Keratinocyte (primary cell): ENCODE measurements at regions not wholly inside any gene's neighbourhood (a gene's known extent, or its start where the extent isn't known, plus 50 kb on each side); places are given as distances from the start of the nearest gene placed in this dataset.

Experiments
- DNase-seq: peaks from one replicate; pipeline ENCODE4 v3.0.0-alpha.2; 2011; ENCODE audit warnings: low read depth, missing footprints, low spot score
- FAIRE-seq: peaks from 2 replicates; lab custom pipeline; 2011; peaks lifted over from hg19 to GRCh38; lab: Jason Lieb, UNC
- H2AFZ ChIP-seq: 2 replicates; pipeline ENCODE4 v1.6.0; 2012; ENCODE audit warnings: low read length, control low read depth, inconsistent platforms; ENCODE audit not compliant: control insufficient read depth
- H3K27ac ChIP-seq: 2 replicates; pipeline ENCODE4 v1.5.1; 2011; ENCODE audit warnings: low read length; ENCODE audit not compliant: control insufficient read depth, insufficient read depth
- H3K27me3 ChIP-seq: 3 replicates; pipeline ENCODE4 v1.6.0; 2011; ENCODE audit warnings: low read length; ENCODE audit not compliant: control insufficient read depth, insufficient read depth; ENCODE audit errors: extremely low read depth
- H3K36me3 ChIP-seq, 2 experiments: 2 replicates in 1 of 2; 3 replicates in 1 of 2; pipeline ENCODE4 v1.5.1; 2011; ENCODE audit warnings: low read length in 2 of 2, mild to moderate bottlenecking in 1 of 2; ENCODE audit not compliant: control insufficient read depth in 2 of 2, insufficient read depth in 2 of 2; ENCODE audit errors: extremely low read depth in 1 of 2
- H3K4me1 ChIP-seq: 3 replicates; pipeline ENCODE4 v1.5.1; 2011; ENCODE audit warnings: low read length; ENCODE audit not compliant: control insufficient read depth, insufficient read depth; ENCODE audit errors: extremely low read depth
- H3K4me2 ChIP-seq: 3 replicates; pipeline ENCODE4 v1.6.0; 2011; ENCODE audit warnings: low read depth, low read length; ENCODE audit not compliant: control insufficient read depth, insufficient read depth; ENCODE audit errors: extremely low read depth
- H3K4me3 ChIP-seq, 3 experiments: fragments of 200-600 bp in 1 of 3; sonication (generic) in 1 of 3; 2 replicates in 2 of 3; 3 replicates in 1 of 3; pipeline ENCODE4 v1.5.1; 2011 to 2016; ENCODE audit warnings: low read length in 3 of 3, mild to moderate bottlenecking in 3 of 3, control low read depth in 2 of 3, inconsistent platforms in 1 of 3, low read depth in 1 of 3, mixed read lengths in 1 of 3, mixed run types in 1 of 3, moderate library complexity in 1 of 3; ENCODE audit not compliant: control insufficient read depth in 2 of 3, insufficient read depth in 2 of 3; ENCODE audit errors: extremely low read depth in 1 of 3
- H3K79me2 ChIP-seq: 2 replicates; pipeline ENCODE4 v1.6.0; 2012; ENCODE audit warnings: low read length; ENCODE audit not compliant: control insufficient read depth, insufficient read depth
- H3K9ac ChIP-seq: 3 replicates; pipeline ENCODE4 v1.6.0; 2011; ENCODE audit warnings: low read length; ENCODE audit not compliant: control insufficient read depth, insufficient read depth; ENCODE audit errors: extremely low read depth
- H3K9me1 ChIP-seq: 3 replicates; pipeline ENCODE4 v1.6.0; 2011; ENCODE audit warnings: low read length; ENCODE audit not compliant: control insufficient read depth, insufficient read depth; ENCODE audit errors: extremely low read depth
- H3K9me3 ChIP-seq: 2 replicates; pipeline ENCODE4 v1.5.1; 2012; ENCODE audit warnings: low read depth, low read length; ENCODE audit not compliant: control insufficient read depth
- H4K20me1 ChIP-seq: 3 replicates; pipeline ENCODE4 v1.6.0; 2011; ENCODE audit warnings: low read length; ENCODE audit not compliant: control insufficient read depth, insufficient read depth; ENCODE audit errors: extremely low read depth
- EZH2 ChIP-seq: IDR thresholded peaks from one replicate; pipeline ENCODE4 v1.6.1; 2012; ENCODE audit warnings: inconsistent platforms, mild to moderate bottlenecking, low read length, moderate library complexity
- dilution Hi-C: fragments of 300-500 bp; cut with MboI; formaldehyde crosslinking; loops from one replicate; pipeline ENCODE4 v1.7.0; 2020; ENCODE audit warnings: low sequenced_read_pairs; ENCODE audit not compliant: extremely low pct_ligation_motif_present
- TF ChIP-seq, protein P1 (sequence below), 3 experiments: IDR thresholded peaks in 1 of 3; conservative IDR thresholded peaks in 1 of 3; optimal IDR thresholded peaks in 1 of 3; 2 replicates in 2 of 3; 3 replicates in 1 of 3; pipeline versions ENCODE3 to v1.5.1; 2011; ENCODE audit warnings: low read length in 3 of 3, mild to moderate bottlenecking in 3 of 3, moderate library complexity in 2 of 3, control low read depth in 1 of 3, inconsistent platforms in 1 of 3; ENCODE audit not compliant: insufficient read depth in 2 of 3; ENCODE audit errors: extremely low read depth in 1 of 3

DNA sequence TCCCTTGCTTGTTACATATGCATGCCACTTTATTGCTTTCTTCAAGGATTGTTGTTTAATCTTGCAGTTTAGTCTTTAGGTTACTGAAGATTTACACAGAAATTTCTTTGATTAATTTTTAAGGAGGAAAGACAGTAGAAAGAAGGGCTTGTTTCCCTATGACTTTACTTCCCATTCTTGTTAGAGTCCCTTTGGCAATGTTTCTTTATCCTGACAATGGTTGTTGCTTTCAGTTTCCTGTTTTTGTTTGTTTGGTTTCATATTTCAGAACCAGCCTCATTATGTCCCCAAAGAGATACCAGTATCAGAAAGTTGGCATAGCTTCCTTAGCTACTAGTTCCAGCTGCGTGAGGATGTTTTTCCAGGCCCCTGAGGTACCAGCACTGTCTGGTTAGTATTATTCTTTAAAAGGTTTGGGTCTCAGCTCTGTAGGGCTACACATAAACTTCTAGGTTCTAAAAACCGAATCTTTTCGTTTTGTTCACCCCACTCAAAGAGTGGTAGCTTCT, 61.3 kb upstream of the UNC5C start:
- no peak for FAIRE-seq
- no peaks in the 10 kb centered on the region for H3K27me3 ChIP-seq
- H3K36me3 ChIP-seq: no peaks in the 10 kb centered on the region
- H4K20me1 ChIP-seq: no peaks in the 10 kb centered on the region
- H3K79me2 ChIP-seq: no peaks in the 10 kb centered on the region
- no peak overlapping the region for H3K9ac ChIP-seq
- no peak overlapping the region for H3K4me2 ChIP-seq
- no peaks in the 10 kb centered on the region for H3K9me1 ChIP-seq
- DNase-seq: no peak
- dilution Hi-C loops: no loop called here
- TF ChIP-seq EZH2: no peak
- TF ChIP-seq, protein P1, sequence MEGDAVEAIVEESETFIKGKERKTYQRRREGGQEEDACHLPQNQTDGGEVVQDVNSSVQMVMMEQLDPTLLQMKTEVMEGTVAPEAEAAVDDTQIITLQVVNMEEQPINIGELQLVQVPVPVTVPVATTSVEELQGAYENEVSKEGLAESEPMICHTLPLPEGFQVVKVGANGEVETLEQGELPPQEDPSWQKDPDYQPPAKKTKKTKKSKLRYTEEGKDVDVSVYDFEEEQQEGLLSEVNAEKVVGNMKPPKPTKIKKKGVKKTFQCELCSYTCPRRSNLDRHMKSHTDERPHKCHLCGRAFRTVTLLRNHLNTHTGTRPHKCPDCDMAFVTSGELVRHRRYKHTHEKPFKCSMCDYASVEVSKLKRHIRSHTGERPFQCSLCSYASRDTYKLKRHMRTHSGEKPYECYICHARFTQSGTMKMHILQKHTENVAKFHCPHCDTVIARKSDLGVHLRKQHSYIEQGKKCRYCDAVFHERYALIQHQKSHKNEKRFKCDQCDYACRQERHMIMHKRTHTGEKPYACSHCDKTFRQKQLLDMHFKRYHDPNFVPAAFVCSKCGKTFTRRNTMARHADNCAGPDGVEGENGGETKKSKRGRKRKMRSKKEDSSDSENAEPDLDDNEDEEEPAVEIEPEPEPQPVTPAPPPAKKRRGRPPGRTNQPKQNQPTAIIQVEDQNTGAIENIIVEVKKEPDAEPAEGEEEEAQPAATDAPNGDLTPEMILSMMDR (optimal IDR thresholded peaks at IDR 0.05 in 1 of 3, IDR thresholded peaks at IDR 0.05 in 1 of 3, conservative IDR thresholded peaks at IDR 0.05 in 1 of 3; ENCODE audit: extremely low read depth in 1 of 3, insufficient read depth in 2 of 3, low read length in 3 of 3): no peak
- no peaks in the 10 kb centered on the region for H3K4me1 ChIP-seq
- H3K9me3 ChIP-seq: no peaks in the 10 kb centered on the region
- H2AFZ ChIP-seq: no peak overlapping the region
- H3K4me3 ChIP-seq: no peak overlapping the region
- no peak overlapping the region for H3K27ac ChIP-seq

DNA sequence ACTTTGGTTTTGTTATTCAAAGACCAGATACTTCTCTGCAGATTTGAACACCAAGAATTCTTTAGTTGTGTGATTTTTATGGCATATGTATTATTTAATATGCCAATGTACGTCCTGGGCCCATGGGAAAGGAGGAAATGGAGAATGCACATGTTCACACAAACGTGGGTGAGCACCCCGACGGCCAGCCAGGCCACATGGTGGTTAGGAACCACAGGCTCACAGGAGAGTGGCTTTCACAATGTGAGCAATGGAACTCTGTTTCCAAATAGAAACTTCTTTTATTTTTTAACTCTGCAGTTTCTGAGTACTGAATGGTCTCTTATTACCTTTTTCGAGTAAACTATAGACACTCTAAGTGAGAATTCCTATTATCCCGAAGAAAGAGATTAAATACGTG, 58.0 kb upstream of the UNC5C start:
- no peaks in the 10 kb centered on the region for H3K36me3 ChIP-seq
- H4K20me1 ChIP-seq: no peaks in the 10 kb centered on the region
- dilution Hi-C loops: no loop called here
- H3K27me3 ChIP-seq: no peaks in the 10 kb centered on the region
- H3K4me2 ChIP-seq: no peak overlapping the region
- H3K27ac ChIP-seq: no peak overlapping the region
- no peaks in the 10 kb centered on the region for H3K79me2 ChIP-seq
- H3K4me1 ChIP-seq: no peaks in the 10 kb centered on the region
- FAIRE-seq: no peak
- H3K9ac ChIP-seq: no peak overlapping the region
- H3K4me3 ChIP-seq: no peak overlapping the region
- no peaks in the 10 kb centered on the region for H3K9me3 ChIP-seq
- H2AFZ ChIP-seq: no peak overlapping the region
- H3K9me1 ChIP-seq: no peaks in the 10 kb centered on the region
- DNase-seq: no peak
- TF ChIP-seq, protein P1 (optimal IDR thresholded peaks at IDR 0.05 in 1 of 3, IDR thresholded peaks at IDR 0.05 in 1 of 3, conservative IDR thresholded peaks at IDR 0.05 in 1 of 3; ENCODE audit: extremely low read depth in 1 of 3, insufficient read depth in 2 of 3, low read length in 3 of 3): no peak
- no peak for TF ChIP-seq EZH2
